Activated CD8-positive, alpha-beta T cell treated with anti-CD3 and anti-CD28 coated beads, Interleukin-2, amount 10 ng/mL, durations not matched to agents 7 days and 5 days (primary cell): ENCODE measurements at regions not wholly inside any gene's neighbourhood (a gene's known extent, or its start where the extent isn't known, plus 50 kb on each side); places are given as distances from the start of the nearest gene placed in this dataset.

ENCODE experiments used
- ATAC-seq: fragments of 150-1000 bp; cut with Tn5 transposase; one replicate; pipeline ENCODE4 v1.10.0; 2021; ENCODE audit warnings: moderate library complexity
- CTCF ChIA-PET: fragments of 350-600 bp; sonication (Branson Sonifier 250); formaldehyde crosslinking; loops from one replicate; lab custom pipeline; 2021; ENCODE audit warnings: antibody characterized with exemption; lab: Charles Lee
- POLR2A ChIA-PET: fragments of 350-600 bp; sonication (Branson Sonifier 250); formaldehyde crosslinking; loops from one replicate; lab custom pipeline; 2021; ENCODE audit warnings: antibody characterized with exemption; lab: Charles Lee
- DNase-seq: peaks from one replicate; pipeline ENCODE4 v3.0.0-alpha.2; 2020
- H3K27ac Mint-ChIP-seq: one replicate; pipeline ENCODE4 v1.8.0; 2021; ENCODE audit warnings: mild to moderate bottlenecking, mixed read lengths
- H3K27me3 Mint-ChIP-seq: one replicate; pipeline ENCODE4 v1.8.0; 2021; ENCODE audit warnings: low read depth, mixed read lengths
- H3K36me3 Mint-ChIP-seq: one replicate; pipeline ENCODE4 v1.8.0; 2021; ENCODE audit warnings: low read depth, mixed read lengths
- H3K4me1 Mint-ChIP-seq: one replicate; pipeline ENCODE4 v1.8.0; 2021; ENCODE audit warnings: low read depth, mixed read lengths
- H3K4me3 Mint-ChIP-seq: one replicate; pipeline ENCODE4 v1.8.0; 2021; ENCODE audit warnings: mild to moderate bottlenecking, mixed read lengths
- H3K9me3 Mint-ChIP-seq: one replicate; pipeline ENCODE4 v1.8.0; 2022; ENCODE audit warnings: mixed read lengths; ENCODE audit not compliant: insufficient read depth

GRCh38 chr3:182618981-182619591 lies 174.2 kb upstream of the ATP11B start:
- H3K4me3 Mint-ChIP-seq = no peak overlapping the region
- ATAC-seq = no peak

GRCh38 chr3:182620723-182621434 lies 172.4 kb upstream of the ATP11B start:
- Mint-ChIP-seq H3K4me3 (no peak overlapping the region), H3K36me3 (no peaks in the 10 kb centered on the region), H3K4me1 (no peaks in the 10 kb centered on the region), H3K27ac (no peak overlapping the region), H3K9me3 (no peaks in the 10 kb centered on the region), H3K27me3 (peaks cover 9% of the 10 kb centered on the region)
- ATAC-seq (no peak), DNase-seq (no peak)
- POLR2A ChIA-PET = no interaction called here
- CTCF ChIA-PET = no interaction called here

More at GRCh38 chr3:182618981-182619591, 174.2 kb upstream of the ATP11B start:
- Mint-ChIP-seq H3K36me3 (no peaks in the 10 kb centered on the region), H3K9me3 (no peaks in the 10 kb centered on the region), H3K27me3 (peaks cover 8% of the 10 kb centered on the region), H3K27ac (no peak overlapping the region), H3K4me1 (no peaks in the 10 kb centered on the region)
- CTCF ChIA-PET = no interaction called here
- POLR2A ChIA-PET = no interaction called here
- no peak for DNase-seq

GRCh38 chr3:182621435-182622240 lies 171.7 kb upstream of the ATP11B start:
- ATAC-seq (no peak), DNase-seq (no peak)
- H3K9me3 Mint-ChIP-seq = no peaks in the 10 kb centered on the region
- POLR2A ChIA-PET = no interaction called here
- CTCF ChIA-PET = interaction anchor here (0.7 kb wide), 1 partner anchor 1115 kb away, joined by 3 read pairs; no protein-coding TSS in a partner anchor
- H3K4me1 Mint-ChIP-seq = peaks cover 4% of the 10 kb centered on the region
- H3K4me3 Mint-ChIP-seq = no peak overlapping the region
- no peaks in the 10 kb centered on the region for H3K36me3 Mint-ChIP-seq
- peaks cover 7% of the 10 kb centered on the region for H3K27me3 Mint-ChIP-seq
- H3K27ac Mint-ChIP-seq = no peak overlapping the region

GRCh38 chr3:182622241-182622545 lies 171.1 kb upstream of the ATP11B start:
- Mint-ChIP-seq H3K9me3 (no peaks in the 10 kb centered on the region), H3K36me3 (no peaks in the 10 kb centered on the region), H3K27me3 (peaks cover 7% of the 10 kb centered on the region), H3K4me1 (peaks cover 5% of the 10 kb centered on the region), H3K27ac (no peak overlapping the region), H3K4me3 (no peak overlapping the region)
- CTCF ChIA-PET = interaction anchor here (0.7 kb wide), 1 partner anchor 1116 kb away, joined by 3 read pairs; no protein-coding TSS in a partner anchor
- POLR2A ChIA-PET = no interaction called here
- ATAC-seq (no peak), DNase-seq (no peak)

- H3K9me3 Mint-ChIP-seq = no peaks in the 10 kb centered on the region
- peaks cover 5% of the 10 kb centered on the region for H3K4me1 Mint-ChIP-seq
- DNase-seq (no peak), ATAC-seq (no peak)
- peaks cover 8% of the 10 kb centered on the region for H3K27me3 Mint-ChIP-seq
- no peak overlapping the region for H3K4me3 Mint-ChIP-seq
- ChIA-PET POLR2A (no interaction called here), CTCF (interaction anchor here (1.0 kb wide), 1 partner anchor 57 kb away, joined by 4 read pairs; no protein-coding TSS in a partner anchor)
- H3K27ac Mint-ChIP-seq = no peak overlapping the region
- H3K36me3 Mint-ChIP-seq = no peaks in the 10 kb centered on the region
These were observed 166.5 kb upstream of the ATP11B start for GRCh38 chr3:182626484-182627467.

GRCh38 chr3:182628531-182628930 lies 164.8 kb upstream of the ATP11B start:
- no peaks in the 10 kb centered on the region for H3K9me3 Mint-ChIP-seq
- DNase-seq (no peak), ATAC-seq (no peak)
- H3K4me3 Mint-ChIP-seq = no peak overlapping the region
- H3K4me1 Mint-ChIP-seq = peaks cover 5% of the 10 kb centered on the region
- H3K27ac Mint-ChIP-seq = no peak overlapping the region
- CTCF ChIA-PET = interaction anchor here (0.9 kb wide), 1 partner anchor 55 kb away, joined by 3 read pairs; no protein-coding TSS in a partner anchor
- H3K36me3 Mint-ChIP-seq = no peaks in the 10 kb centered on the region
- POLR2A ChIA-PET = no interaction called here
- H3K27me3 Mint-ChIP-seq = peaks cover 8% of the 10 kb centered on the region

GRCh38 chr3:182629521-182629920 lies 163.8 kb upstream of the ATP11B start:
- ATAC-seq (no peak), DNase-seq (no peak)
- ChIA-PET CTCF (no interaction called here), POLR2A (no interaction called here)
- Mint-ChIP-seq H3K27me3 (peaks cover 8% of the 10 kb centered on the region), H3K4me3 (no peak overlapping the region), H3K9me3 (no peaks in the 10 kb centered on the region), H3K4me1 (peaks cover 5% of the 10 kb centered on the region), H3K27ac (no peak overlapping the region), H3K36me3 (no peaks in the 10 kb centered on the region)

GRCh38 chr3:182631183-182632076 lies 161.9 kb upstream of the ATP11B start:
- H3K4me3 Mint-ChIP-seq = no peak overlapping the region
- ChIA-PET POLR2A (no interaction called here), CTCF (no interaction called here)
- peaks cover 11% of the 10 kb centered on the region for H3K27me3 Mint-ChIP-seq
- DNase-seq (no peak), ATAC-seq (no peak)
- H3K36me3 Mint-ChIP-seq = no peaks in the 10 kb centered on the region
- peaks cover 3% of the 10 kb centered on the region for H3K4me1 Mint-ChIP-seq
- H3K27ac Mint-ChIP-seq = no peak overlapping the region
- H3K9me3 Mint-ChIP-seq = no peaks in the 10 kb centered on the region

GRCh38 chr3:182632077-182632393 lies 161.3 kb upstream of the ATP11B start:
- ChIA-PET CTCF (no interaction called here), POLR2A (no interaction called here)
- no peak for DNase-seq
- Mint-ChIP-seq H3K4me1 (no peaks in the 10 kb centered on the region), H3K27me3 (peaks cover 11% of the 10 kb centered on the region), H3K9me3 (no peaks in the 10 kb centered on the region), H3K36me3 (no peaks in the 10 kb centered on the region), H3K27ac (no peak overlapping the region), H3K4me3 (no peak overlapping the region)
- ATAC-seq = no peak

GRCh38 chr3:182633186-182633585 lies 160.1 kb upstream of the ATP11B start:
- Mint-ChIP-seq H3K36me3 (no peaks in the 10 kb centered on the region), H3K4me3 (no peak overlapping the region), H3K27me3 (peaks cover 12% of the 10 kb centered on the region), H3K27ac (no peak overlapping the region), H3K4me1 (no peaks in the 10 kb centered on the region), H3K9me3 (no peaks in the 10 kb centered on the region)
- ATAC-seq (no peak), DNase-seq (no peak)
- ChIA-PET POLR2A (no interaction called here), CTCF (no interaction called here)
